Hypothalamus (tissue), 51 donors: ENCODE measurements at regions not wholly inside any gene's neighbourhood (a gene's known extent, or its start where the extent isn't known, plus 50 kb on each side); places are given as distances from the start of the nearest gene placed in this dataset.

Experiments
- DNase-seq, 51 donors: peaks; one replicate each; lab custom pipeline; 2025; lab: John Stamatoyannopoulos, UW

DNA sequence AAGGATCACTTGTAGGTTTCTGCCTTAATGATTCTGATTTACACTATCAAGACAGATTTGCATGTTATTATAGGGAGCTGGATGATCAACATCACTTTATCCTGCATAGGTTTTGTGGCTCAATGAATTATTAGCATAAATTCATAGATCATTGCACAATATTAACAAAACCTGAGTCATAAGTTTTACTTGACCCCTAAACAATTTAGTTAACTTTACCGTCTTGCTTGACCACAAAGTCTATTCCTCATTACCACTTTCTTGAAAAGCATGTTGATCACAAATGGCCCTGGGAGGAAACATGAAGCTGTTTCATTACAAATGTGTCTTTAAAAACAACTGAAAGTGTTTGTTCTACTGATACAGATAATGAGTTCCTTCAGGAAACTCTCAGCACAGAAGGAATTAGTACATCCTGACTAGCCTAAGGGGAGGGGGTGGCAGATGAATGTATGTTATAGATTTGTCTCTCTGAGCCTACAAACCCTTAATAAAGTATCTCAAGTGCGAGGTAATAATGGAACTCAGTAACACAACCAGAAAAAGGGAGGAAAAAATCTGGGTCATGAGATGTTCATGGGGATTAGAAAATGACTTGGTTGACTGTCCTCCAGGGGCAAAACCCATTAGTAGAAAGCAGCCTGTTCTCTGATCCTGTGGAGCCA lies 303.4 kb downstream of the PIK3C3 start:
- DNase-seq, result no peak

- DNase-seq, result no peak
Observed at GRCh38 chr18:42261731-42262130, 306.7 kb downstream of the PIK3C3 start.

DNA sequence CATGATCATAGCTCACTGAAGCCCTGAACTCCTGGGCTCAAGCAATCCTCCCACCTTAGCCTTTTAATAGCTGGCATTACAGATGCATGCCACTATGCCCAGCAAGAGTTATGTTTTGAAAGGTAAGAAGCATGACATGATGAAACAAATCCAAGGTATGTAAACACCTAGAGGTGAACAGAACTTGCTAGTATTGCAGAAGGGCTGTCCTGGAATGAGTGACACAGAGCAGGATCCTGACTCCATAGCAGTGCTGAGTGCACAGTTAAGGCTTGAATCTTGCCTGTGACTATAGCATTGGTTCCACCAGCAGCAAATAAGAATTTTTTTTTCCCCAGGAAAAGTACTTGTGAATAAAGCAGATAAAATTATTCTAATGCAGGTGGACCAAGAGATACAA lies 309.5 kb downstream of the PIK3C3 start:
- DNase-seq, result no peak

- no peak for DNase-seq
Observed at GRCh38 chr18:42268186-42268725, 313.2 kb downstream of the PIK3C3 start.

- no peak for DNase-seq
Observed at GRCh38 chr18:42268798-42269197, 313.8 kb downstream of the PIK3C3 start.

DNA sequence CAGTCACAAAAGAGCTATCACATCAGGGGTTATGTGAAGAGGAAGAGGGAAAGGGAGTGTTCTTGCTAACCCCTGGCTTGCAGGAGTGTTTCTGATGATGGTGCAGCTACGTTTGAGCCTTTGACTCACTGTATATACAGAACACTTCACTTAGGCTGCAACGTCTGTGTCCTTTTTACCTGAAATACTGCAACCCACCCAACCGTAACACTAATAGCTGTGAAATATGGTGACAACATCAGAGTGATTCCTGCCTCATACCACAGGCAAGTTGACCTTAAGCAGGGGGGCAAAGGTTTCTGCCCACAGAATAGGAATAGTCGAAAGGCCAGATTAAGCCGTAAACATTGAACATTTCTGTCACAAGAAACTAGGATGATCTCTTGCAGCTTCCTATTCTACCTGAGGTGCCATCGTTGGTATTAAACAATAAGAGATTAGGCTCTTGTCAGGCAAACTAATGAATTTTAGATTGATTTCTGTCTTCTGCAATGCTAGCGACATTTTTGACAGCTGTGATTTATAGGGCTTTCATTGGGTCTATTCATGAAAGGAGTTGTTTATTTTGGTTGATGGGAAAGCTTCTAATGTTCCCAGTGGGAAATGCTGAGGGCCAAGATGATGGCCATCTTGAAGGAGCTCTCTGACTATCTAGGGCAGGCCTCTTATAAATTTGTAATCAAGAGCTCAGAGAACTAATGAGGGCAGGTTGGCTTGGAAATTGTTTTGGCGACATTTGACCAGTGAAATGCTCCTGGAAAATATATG lies 316.8 kb downstream of the PIK3C3 start:
- no peak for DNase-seq

DNA sequence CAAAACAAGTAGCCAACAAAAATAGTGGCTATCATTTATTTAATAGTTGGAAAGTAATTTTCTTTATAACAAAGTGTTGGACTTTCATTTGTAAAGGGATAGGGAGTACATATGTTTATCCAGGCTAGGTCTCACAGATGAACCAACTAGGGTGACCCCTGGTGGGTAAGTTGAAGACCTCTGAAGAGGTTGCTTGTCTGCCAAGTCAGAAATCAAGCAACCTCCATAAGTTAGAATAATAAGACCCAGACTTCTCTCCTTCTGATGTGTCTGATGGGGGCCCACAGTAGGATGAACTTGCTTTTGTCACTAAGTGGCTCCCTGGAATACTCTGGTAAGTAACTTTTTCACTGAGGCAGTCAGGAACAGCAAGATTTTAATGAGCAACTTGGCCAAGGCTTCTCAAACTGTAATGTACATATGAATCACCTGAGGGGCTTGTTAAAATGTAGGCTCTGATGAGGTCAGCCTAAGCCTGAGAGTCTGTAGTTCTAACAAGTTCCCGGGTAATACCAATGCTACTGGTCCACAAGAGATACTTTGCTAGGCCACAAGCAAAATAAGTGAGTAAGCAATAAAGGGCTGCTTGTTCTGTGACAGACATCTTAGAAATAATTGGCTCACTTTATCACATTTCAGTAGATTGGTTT lies 319.6 kb downstream of the PIK3C3 start:
- DNase-seq, result no peak

DNA sequence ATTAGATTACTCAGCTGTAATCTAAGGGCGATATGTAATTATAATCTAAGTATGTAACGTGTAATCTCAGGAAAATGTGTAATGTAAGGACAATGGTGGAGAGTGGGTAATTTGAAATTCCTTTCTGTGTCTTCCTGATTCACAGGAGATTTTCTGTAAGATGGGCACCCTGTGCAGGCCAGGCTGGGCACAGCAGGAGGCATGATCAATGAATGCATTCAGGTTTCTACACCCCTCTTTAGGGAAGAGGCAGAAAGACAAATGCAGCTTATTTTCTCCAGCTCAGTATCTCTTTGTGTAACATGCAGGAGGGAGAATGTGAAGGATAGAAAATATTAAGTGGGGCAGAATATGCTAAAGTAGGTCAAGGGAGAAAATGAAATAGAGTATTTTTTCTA lies 320.1 kb downstream of the PIK3C3 start:
- DNase-seq, result peak in 1 of 51 donors; percentile 2

- DNase-seq, result no peak
Observed at GRCh38 chr18:42275949-42276730, 321.1 kb downstream of the PIK3C3 start.

- DNase-seq, result no peak
Observed at GRCh38 chr18:42281124-42281523, 326.1 kb downstream of the PIK3C3 start.

DNA sequence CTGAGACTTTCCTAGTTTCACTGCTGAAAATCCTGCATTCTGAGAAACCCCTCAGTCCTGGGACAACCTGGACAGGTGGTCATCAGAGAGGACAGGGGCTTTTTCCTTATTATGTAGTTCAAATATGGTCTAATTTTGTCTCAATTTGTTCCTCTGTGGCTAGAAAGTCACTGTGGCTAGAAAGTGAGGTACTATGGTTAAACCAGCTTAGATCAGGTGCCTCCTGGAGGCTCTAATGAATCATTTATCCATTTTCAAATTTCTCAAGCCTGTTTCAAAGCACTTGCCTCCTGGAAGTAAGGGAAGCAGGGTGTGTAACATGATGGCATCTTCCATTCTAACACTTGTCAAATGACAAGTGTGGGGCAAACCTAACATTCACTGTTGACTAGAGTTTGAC lies 326.8 kb downstream of the PIK3C3 start:
- DNase-seq, result no peak

- no peak for DNase-seq
Observed at GRCh38 chr18:42287047-42287446, 332.0 kb downstream of the PIK3C3 start.

- no peak for DNase-seq
Observed at GRCh38 chr18:42288129-42288528, 333.1 kb downstream of the PIK3C3 start.

DNA sequence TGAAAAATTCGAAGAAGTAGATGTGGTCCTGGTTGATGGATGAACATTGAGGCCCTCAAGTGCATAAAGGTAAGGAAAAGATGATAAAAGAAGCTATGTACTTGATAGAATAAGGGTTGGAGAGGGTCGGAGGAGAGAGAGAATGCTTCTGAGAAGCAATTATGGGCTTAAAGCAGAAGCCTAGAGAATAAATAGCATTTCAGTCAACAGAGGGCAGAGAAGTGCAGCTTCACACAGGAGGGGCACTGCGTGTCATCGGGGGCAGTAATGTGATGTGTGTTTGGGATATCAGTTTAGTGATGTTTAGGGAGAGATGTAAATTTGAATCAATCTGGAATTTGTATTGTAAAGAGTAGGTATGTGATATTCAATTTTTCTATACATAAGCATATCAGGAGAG lies 334.5 kb downstream of the PIK3C3 start:
- no peak for DNase-seq

DNA sequence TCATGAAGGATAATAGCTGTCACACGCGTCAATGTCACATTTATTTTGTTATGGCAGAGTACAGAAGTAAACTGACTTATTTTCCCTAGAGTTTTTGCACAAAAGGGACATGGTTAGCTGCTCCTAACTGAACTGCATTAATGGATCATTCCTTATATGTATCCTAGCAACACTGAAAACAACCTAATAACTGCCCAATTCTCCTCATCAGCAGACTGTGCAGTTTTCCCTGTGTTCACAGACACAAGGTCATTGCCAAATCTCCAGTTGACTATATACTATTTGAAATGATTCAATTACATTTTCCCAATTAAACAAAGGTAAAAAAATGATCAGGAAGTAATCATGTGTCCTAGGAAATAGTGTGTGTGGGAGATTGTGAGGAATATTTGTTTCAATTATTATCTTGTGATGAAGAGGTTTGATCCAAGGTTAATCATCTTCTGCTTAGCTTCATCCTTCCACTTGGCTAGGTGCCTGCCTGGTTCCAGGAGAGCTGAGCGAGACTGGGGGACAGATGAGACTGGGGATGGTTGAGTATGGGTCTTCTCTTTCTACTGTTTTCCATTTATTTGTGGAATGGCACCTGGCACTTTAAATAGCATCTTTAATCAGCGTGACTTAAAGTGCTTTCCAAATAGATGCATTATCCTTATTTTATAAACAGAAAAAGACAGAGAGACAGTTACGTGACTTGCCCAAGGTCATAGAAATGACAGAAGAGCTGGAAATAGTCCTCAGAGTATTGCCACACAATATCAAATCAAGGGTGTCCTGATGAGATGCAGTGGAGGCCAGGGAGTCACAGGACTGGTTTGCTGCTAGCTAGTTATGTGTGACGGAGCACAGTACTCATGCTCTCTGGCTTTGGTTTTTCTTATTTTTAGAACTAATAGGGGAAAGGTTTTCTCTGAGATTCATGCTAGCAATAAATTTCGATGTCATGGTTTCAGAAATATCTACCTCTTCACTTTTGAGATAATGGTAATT lies 335.6 kb downstream of the PIK3C3 start:
- DNase-seq, result no peak

DNA sequence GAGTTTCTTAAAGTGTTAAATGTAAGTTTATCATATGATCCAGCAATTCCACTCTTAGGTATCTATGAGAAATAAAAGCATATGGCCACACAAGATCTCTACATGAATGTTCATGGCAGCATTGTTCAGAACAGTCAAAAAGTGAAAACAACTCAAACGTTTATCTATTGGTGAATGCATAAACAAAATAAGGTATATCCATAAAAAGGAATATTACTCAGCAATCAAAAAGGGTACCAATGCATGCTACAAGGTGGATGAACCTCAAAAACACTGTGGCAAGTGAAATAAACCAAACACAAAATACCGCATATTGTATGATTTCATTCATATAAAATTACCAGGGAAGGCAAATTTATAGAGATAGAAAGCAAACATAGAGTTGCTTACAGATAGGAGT lies 337.6 kb downstream of the PIK3C3 start:
- no peak for DNase-seq

- DNase-seq, result no peak
Observed at GRCh38 chr18:42296192-42296591, 341.2 kb downstream of the PIK3C3 start.

- no peak for DNase-seq
Observed at GRCh38 chr18:42296723-42297122, 341.7 kb downstream of the PIK3C3 start.
